K562 (cell line): ENCODE measurements at regions not wholly inside any gene's neighbourhood (a gene's known extent, or its start where the extent isn't known, plus 50 kb on each side); places are given as distances from the start of the nearest gene placed in this dataset.

Experiments
- ATAC-seq: fragments of 200-7000 bp; cut with Tn5 transposase; 3 replicates; pipeline ENCODE4 v1.9.1; 2020; ENCODE audit warnings: moderate library complexity
- BruUV-seq: library from RNA; stranded (reverse); fragments of 400-500 nt; replicated peaks from 2 replicates; lab custom pipeline; 2021; lab: Mats Ljungman, UMichigan
- CTCF ChIA-PET: fragments of 300-600 bp; formaldehyde crosslinking; extraction: SDS; loops from one replicate; lab custom pipeline; 2021; ENCODE audit warnings: low intra/inter-chr PET ratio; lab: Yijun Ruan, JAX
- POLR2A ChIA-PET: fragments of 300-600, 350-650 bp; sonication (Branson Sonifier 250); formaldehyde crosslinking; extraction: SDS; loops from one replicate; lab custom pipeline; 2021; ENCODE audit warnings: antibody characterized with exemption, inconsistent platforms; lab: Yijun Ruan, JAX
- DNase-seq, 4 experiments: peaks; one replicate each; pipeline versions ENCODE4 v3.0.0 to v3.0.0-alpha.2; 2011 to 2018; ENCODE audit warnings: low spot score in 3 of 4, mixed read lengths in 3 of 4; ENCODE audit errors: extremely low read depth in 1 of 4
- FAIRE-seq: peaks from 2 replicates; lab custom pipeline; 2011; peaks lifted over from hg19 to GRCh38; lab: Jason Lieb, UNC
- H2AFZ ChIP-seq: 2 replicates; pipeline ENCODE4 v1.6.0; 2011; ENCODE audit warnings: low read depth, low read length, control low read depth, inconsistent platforms
- H3K27ac ChIP-seq: fragments of 200-600 bp; 3 replicates; pipeline ENCODE4 v1.8.0; 2011; ENCODE audit warnings: low read depth, mild to moderate bottlenecking, control low read depth, inconsistent platforms, low read length, moderate library complexity, mixed read lengths; ENCODE audit errors: extremely low read depth
- H3K27me3 ChIP-seq, 2 experiments: fragments of 300-600 bp in 1 of 2; 2 replicates in 1 of 2; 3 replicates in 1 of 2; pipeline versions ENCODE4 v1.6.0 to v1.8.0; 2011; ENCODE audit warnings: inconsistent platforms in 2 of 2, low read length in 2 of 2, mild to moderate bottlenecking in 1 of 2, mixed read lengths in 1 of 2, moderate library complexity in 1 of 2; ENCODE audit not compliant: control insufficient read depth in 2 of 2, insufficient read depth in 2 of 2
- H3K36me3 ChIP-seq: fragments of 300-600 bp; 3 replicates; pipeline ENCODE4 v1.8.0; 2011; ENCODE audit warnings: mild to moderate bottlenecking, low read length, inconsistent platforms; ENCODE audit not compliant: control insufficient read depth, insufficient read depth
- H3K4me1 ChIP-seq, 2 experiments: fragments of 200-600 bp in 1 of 2; replicated peaks in 1 of 2; 2 replicates in 1 of 2; 3 replicates in 1 of 2; pipeline versions ENCODE4 v1.5.1 to v1.8.0; 2011; ENCODE audit warnings: inconsistent platforms in 2 of 2, low read length in 2 of 2, mild to moderate bottlenecking in 1 of 2, mixed read lengths in 1 of 2, moderate library complexity in 1 of 2; ENCODE audit not compliant: control insufficient read depth in 2 of 2, insufficient read depth in 2 of 2
- H3K4me2 ChIP-seq: 2 replicates; pipeline ENCODE4 v1.6.1; 2011; ENCODE audit warnings: low read length, control low read depth, inconsistent platforms, mixed read lengths; ENCODE audit not compliant: insufficient read depth
- H3K4me3 ChIP-seq: fragments of 200-600 bp; sonication (generic), shearing (Covaris generic); 2 replicates; pipeline ENCODE4 v1.5.1; 2016; ENCODE audit warnings: control low read depth, inconsistent platforms
- H3K79me2 ChIP-seq: fragments of 200-600 bp; 3 replicates; pipeline ENCODE4 v1.8.0; 2011; ENCODE audit warnings: low read length, inconsistent platforms; ENCODE audit not compliant: control insufficient read depth, insufficient read depth
- H3K9ac ChIP-seq, 2 experiments: 2 replicates each; pipeline versions ENCODE4 v1.6.0 to v1.6.1; 2011; ENCODE audit warnings: low read depth in 2 of 2, low read length in 2 of 2, control low read depth in 1 of 2, inconsistent platforms in 1 of 2, mild to moderate bottlenecking in 1 of 2, mixed read lengths in 1 of 2; ENCODE audit not compliant: insufficient read depth in 1 of 2
- H3K9me1 ChIP-seq: one replicate; pipeline ENCODE4 v1.6.0; 2011; ENCODE audit warnings: inconsistent platforms, mild to moderate bottlenecking, low read length, moderate library complexity; ENCODE audit not compliant: control insufficient read depth, insufficient read depth
- H3K9me3 ChIP-seq: replicated peaks from 2 replicates; pipeline ENCODE4 v1.5.1; 2011; ENCODE audit warnings: low read depth, low read length, inconsistent platforms; ENCODE audit not compliant: control insufficient read depth, insufficient read depth
- H4K20me1 ChIP-seq: replicated peaks from 2 replicates; pipeline ENCODE4 v1.6.1; 2011; ENCODE audit warnings: low read length, inconsistent platforms, mixed read lengths; ENCODE audit not compliant: control insufficient read depth, insufficient read depth
- ARID2 ChIP-seq: fragments of 450-650 bp; IDR thresholded peaks from 2 replicates; pipeline ENCODE4 v1.6.1; 2017; ENCODE audit warnings: antibody characterized with exemption, mild to moderate bottlenecking
- FIP1L1 ChIP-seq: fragments of 200-400 bp; formaldehyde crosslinking; IDR thresholded peaks from 2 replicates; pipeline ENCODE4 v1.6.1; 2018; ENCODE audit warnings: mild to moderate bottlenecking, low read depth, low read length; ENCODE audit not compliant: poor library complexity, severe bottlenecking
- GTF2E2 ChIP-seq: fragments of 200-800 bp; sonication (Bioruptor generic); IDR thresholded peaks from 2 replicates; pipeline ENCODE4 v1.6.1; 2016; ENCODE audit warnings: missing genetic modification characterization, missing compliant biosample characterization
- RFX5 ChIP-seq: IDR thresholded peaks from 2 replicates; pipeline ENCODE4 v1.6.1; 2011; ENCODE audit warnings: low read depth, mild to moderate bottlenecking, improper control_type of control experiment, low read length
- XRCC3 ChIP-seq: fragments of 450-650 bp; IDR thresholded peaks from 2 replicates; pipeline ENCODE4 v1.6.1; 2017; ENCODE audit warnings: mild to moderate bottlenecking, moderate library complexity
- ZNF175 ChIP-seq: fragments of 200-800 bp; sonication (Bioruptor generic); IDR thresholded peaks from 2 replicates; pipeline ENCODE4 v1.6.1; 2016; ENCODE audit warnings: low read depth, mild to moderate bottlenecking, missing genetic modification characterization, missing compliant biosample characterization
- WGBS: fragments of 100-300 bp; shearing (Covaris generic); methylation state at CpG from one replicate; pipeline ENCODE4 v1.1.6; 2016; ENCODE audit warnings: low coverage, mixed read lengths; ENCODE audit not compliant: insufficient coverage; ENCODE audit errors: missing lambda C conversion rate; 5-methylcytosine and 5-hydroxymethylcytosine counted together
- in situ Hi-C: fragments of 300-500 bp; cut with MboI; formaldehyde crosslinking; loops from 4 replicates; pipeline ENCODE4 v1.15.0; 2018; ENCODE audit warnings: inconsistent platforms, mixed read lengths
- intact Hi-C: fragments of 100-400 bp; cut with micrococcal nuclease; formaldehyde crosslinking; loops from 2 replicates; pipeline ENCODE4 v1.14.2; 2022
- TF ChIP-seq, protein P1 (sequence below): IDR thresholded peaks from 2 replicates; pipeline ENCODE4 v1.6.1; 2011; ENCODE audit warnings: borderline replicate concordance, low read depth, mild to moderate bottlenecking, moderate library complexity, low read length; ENCODE audit not compliant: insufficient read depth, poor library complexity, severe bottlenecking
- TF ChIP-seq, protein P2 (sequence below): sonication (generic); formaldehyde crosslinking; IDR thresholded peaks from 2 replicates; pipeline ENCODE4 v1.8.1; 2023; ENCODE audit warnings: mild to moderate bottlenecking, missing genetic modification reagents

DNA sequence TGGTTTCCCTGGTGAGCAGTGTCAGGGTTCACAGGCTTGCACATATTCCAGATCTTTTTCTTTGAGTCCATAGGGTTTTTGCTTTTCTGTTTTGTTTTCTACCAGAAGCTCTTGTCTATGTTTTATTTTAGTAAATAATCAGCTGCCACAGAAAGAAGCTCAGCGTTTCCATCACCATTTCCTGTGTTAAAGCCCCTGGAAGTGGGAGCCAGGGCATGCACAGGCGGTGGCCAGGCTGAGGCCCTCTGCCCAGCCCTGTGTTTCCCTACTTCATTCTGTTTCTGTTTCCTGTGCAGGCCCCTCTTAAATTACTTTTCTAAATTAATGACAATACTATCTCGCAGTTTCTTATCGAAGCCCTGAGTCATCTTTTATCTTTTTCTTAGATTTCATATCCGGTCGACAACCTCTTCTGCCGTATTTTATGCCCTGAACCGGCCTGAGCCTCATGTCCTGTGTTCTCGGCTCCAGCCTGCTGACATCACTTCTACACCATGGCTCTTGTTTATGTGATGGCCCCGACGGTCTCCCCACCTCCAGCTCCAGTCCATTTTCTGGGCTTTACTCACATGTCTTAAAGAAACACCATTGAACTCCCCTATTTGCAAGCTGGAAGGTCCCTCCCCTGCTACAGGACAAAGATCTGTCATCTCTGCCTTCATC is 442.2 kb downstream of the TCERG1L start:
- in situ Hi-C loops (no loop called here), intact Hi-C loops (no loop called here)
- Histone ChIP-seq H3K4me3 (no peak overlapping the region), H3K9me3 (no peaks in the 10 kb centered on the region), H3K36me3 (no peaks in the 10 kb centered on the region), H3K27me3 (no peaks in the 10 kb centered on the region), H3K9me1 (no peaks in the 10 kb centered on the region), H3K79me2 (no peaks in the 10 kb centered on the region), H4K20me1 (no peaks in the 10 kb centered on the region), H2AFZ (no peak overlapping the region), H3K4me1 (no peaks in the 10 kb centered on the region), H3K27ac (no peak overlapping the region), H3K9ac (no peak overlapping the region), H3K4me2 (no peak overlapping the region)
- POLR2A ChIA-PET = no interaction called here
- BruUV-seq = no TSS peak
- no peak for TF ChIP-seq ARID2
- TF ChIP-seq, protein P1, sequence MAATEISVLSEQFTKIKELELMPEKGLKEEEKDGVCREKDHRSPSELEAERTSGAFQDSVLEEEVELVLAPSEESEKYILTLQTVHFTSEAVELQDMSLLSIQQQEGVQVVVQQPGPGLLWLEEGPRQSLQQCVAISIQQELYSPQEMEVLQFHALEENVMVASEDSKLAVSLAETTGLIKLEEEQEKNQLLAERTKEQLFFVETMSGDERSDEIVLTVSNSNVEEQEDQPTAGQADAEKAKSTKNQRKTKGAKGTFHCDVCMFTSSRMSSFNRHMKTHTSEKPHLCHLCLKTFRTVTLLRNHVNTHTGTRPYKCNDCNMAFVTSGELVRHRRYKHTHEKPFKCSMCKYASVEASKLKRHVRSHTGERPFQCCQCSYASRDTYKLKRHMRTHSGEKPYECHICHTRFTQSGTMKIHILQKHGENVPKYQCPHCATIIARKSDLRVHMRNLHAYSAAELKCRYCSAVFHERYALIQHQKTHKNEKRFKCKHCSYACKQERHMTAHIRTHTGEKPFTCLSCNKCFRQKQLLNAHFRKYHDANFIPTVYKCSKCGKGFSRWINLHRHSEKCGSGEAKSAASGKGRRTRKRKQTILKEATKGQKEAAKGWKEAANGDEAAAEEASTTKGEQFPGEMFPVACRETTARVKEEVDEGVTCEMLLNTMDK = no peak
- TF ChIP-seq XRCC3 = no peak
- 0% methylated on average over 11 of the region's 11 CpGs for WGBS
- no peak for ATAC-seq
- CTCF ChIA-PET = no interaction called here
- no peak for FAIRE-seq
- no peak for DNase-seq

DNA sequence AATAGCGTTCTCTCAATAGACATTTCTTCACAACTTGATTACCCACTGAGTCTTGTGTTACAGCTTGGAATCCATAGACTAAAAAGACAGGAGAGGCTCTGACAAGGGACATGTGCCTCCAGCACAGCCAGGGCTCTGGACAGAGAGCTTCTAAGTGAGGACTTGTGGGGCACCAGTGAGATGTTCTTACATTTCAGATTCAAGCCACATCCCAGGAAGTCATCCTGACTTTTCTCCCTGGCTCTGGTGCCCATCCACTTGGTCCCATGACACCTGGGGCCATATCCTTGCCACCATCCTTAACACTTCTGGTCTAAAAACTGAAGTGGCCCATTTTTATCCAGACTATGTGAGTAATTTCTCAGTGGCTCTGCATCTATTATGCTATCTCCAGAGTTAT is 440.1 kb downstream of the TCERG1L start:
- FAIRE-seq = no peak
- in situ Hi-C loops (no loop called here), intact Hi-C loops (no loop called here)
- Histone ChIP-seq H3K79me2 (no peaks in the 10 kb centered on the region), H3K27me3 (no peaks in the 10 kb centered on the region), H3K9me1 (no peaks in the 10 kb centered on the region), H3K9ac (no peak overlapping the region), H3K4me3 (no peak overlapping the region), H2AFZ (no peak overlapping the region), H4K20me1 (no peaks in the 10 kb centered on the region), H3K36me3 (no peaks in the 10 kb centered on the region), H3K27ac (no peak overlapping the region), H3K4me2 (no peak overlapping the region), H3K4me1 (no peaks in the 10 kb centered on the region), H3K9me3 (no peaks in the 10 kb centered on the region)
- no peak for DNase-seq
- no peak for ATAC-seq
- 0% methylated on average over 1 of the region's 1 CpG for WGBS
- BruUV-seq = no TSS peak
- CTCF ChIA-PET = no interaction called here
- POLR2A ChIA-PET = no interaction called here
- TF ChIP-seq FIP1L1 (no peak), GTF2E2 (no peak), ZNF175 (CRISPR knock-in tag) (no peak), RFX5 (no peak)
- TF ChIP-seq, protein P2, sequence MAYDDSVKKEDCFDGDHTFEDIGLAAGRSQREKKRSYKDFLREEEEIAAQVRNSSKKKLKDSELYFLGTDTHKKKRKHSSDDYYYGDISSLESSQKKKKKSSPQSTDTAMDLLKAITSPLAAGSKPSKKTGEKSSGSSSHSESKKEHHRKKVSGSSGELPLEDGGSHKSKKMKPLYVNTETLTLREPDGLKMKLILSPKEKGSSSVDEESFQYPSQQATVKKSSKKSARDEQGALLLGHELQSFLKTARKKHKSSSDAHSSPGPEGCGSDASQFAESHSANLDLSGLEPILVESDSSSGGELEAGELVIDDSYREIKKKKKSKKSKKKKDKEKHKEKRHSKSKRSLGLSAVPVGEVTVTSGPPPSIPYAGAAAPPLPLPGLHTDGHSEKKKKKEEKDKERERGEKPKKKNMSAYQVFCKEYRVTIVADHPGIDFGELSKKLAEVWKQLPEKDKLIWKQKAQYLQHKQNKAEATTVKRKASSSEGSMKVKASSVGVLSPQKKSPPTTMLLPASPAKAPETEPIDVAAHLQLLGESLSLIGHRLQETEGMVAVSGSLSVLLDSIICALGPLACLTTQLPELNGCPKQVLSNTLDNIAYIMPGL = no peak
